ENCODE measurements at regions not wholly inside any gene's neighbourhood (a gene's known extent, or its start where the extent isn't known, plus 50 kb on each side); places are given as distances from the start of the nearest gene placed in this dataset.

GRCh38 chr16:85206472-85207356 lies 94.4 kb upstream of the CIBAR2 start:
- no peaks in the 10 kb centered on the region for H3F3A ChIP-seq (ENCODE audit: control insufficient read depth, insufficient read depth)
- H3K9me2 ChIP-seq (replicated peaks; ENCODE audit: control insufficient read depth, low read length) = no peaks in the 10 kb centered on the region
- no peaks in the 10 kb centered on the region for H3K4me1 ChIP-seq (ENCODE audit: control insufficient read depth, low read length)
- no peak overlapping the region for H3K4me3 ChIP-seq (ENCODE audit: low read length)
- H4K20me1 ChIP-seq (ENCODE audit: control insufficient read depth, insufficient read depth, low read depth, low read length) = no peaks in the 10 kb centered on the region
- H3K27me3 ChIP-seq (ENCODE audit: control insufficient read depth, low read length) = no peaks in the 10 kb centered on the region
- no peaks in the 10 kb centered on the region for H3K36me3 ChIP-seq (ENCODE audit: control insufficient read depth, low read length)
- H3K4me2 ChIP-seq (ENCODE audit: low read length) = no peak overlapping the region
- H3K27ac ChIP-seq (ENCODE audit: low read depth, low read length) = no peak overlapping the region
- TF ChIP-seq EZH2phosphoT487 (IDR thresholded peaks at IDR 0.05; ENCODE audit: borderline replicate concordance, low read length) (no peak), CTCF (IDR thresholded peaks at IDR 0.05; ENCODE audit: low read depth, low read length, poor library complexity, severe bottlenecking) (no peak)
- H3K79me2 ChIP-seq (ENCODE audit: control insufficient read depth, low read length) = no peaks in the 10 kb centered on the region
- H3K9me3 ChIP-seq (ENCODE audit: control insufficient read depth, insufficient read depth, low read length) = no peaks in the 10 kb centered on the region

GRCh38 chr16:85207357-85207921 lies 95.2 kb upstream of the CIBAR2 start:
- Histone ChIP-seq H3K4me1 (ENCODE audit: control insufficient read depth, low read length) (no peaks in the 10 kb centered on the region), H3K36me3 (ENCODE audit: control insufficient read depth, low read length) (no peaks in the 10 kb centered on the region), H3K9me2 (replicated peaks; ENCODE audit: control insufficient read depth, low read length) (no peaks in the 10 kb centered on the region), H3K4me2 (ENCODE audit: low read length) (no peak overlapping the region), H3K9me3 (ENCODE audit: control insufficient read depth, insufficient read depth, low read length) (no peaks in the 10 kb centered on the region), H3K27ac (ENCODE audit: low read depth, low read length) (no peak overlapping the region), H3K4me3 (ENCODE audit: low read length) (no peak overlapping the region), H3K79me2 (ENCODE audit: control insufficient read depth, low read length) (no peaks in the 10 kb centered on the region), H3F3A (ENCODE audit: control insufficient read depth, insufficient read depth) (no peaks in the 10 kb centered on the region), H4K20me1 (ENCODE audit: control insufficient read depth, insufficient read depth, low read depth, low read length) (no peaks in the 10 kb centered on the region), H3K27me3 (ENCODE audit: control insufficient read depth, low read length) (no peaks in the 10 kb centered on the region)
- no peak for TF ChIP-seq CTCF (IDR thresholded peaks at IDR 0.05; ENCODE audit: low read depth, low read length, poor library complexity, severe bottlenecking)
- no peak for TF ChIP-seq EZH2phosphoT487 (IDR thresholded peaks at IDR 0.05; ENCODE audit: borderline replicate concordance, low read length)

GRCh38 chr16:85208181-85208580 lies 95.9 kb upstream of the CIBAR2 start:
- Histone ChIP-seq H3K4me2 (ENCODE audit: low read length) (no peak overlapping the region), H3K36me3 (ENCODE audit: control insufficient read depth, low read length) (no peaks in the 10 kb centered on the region), H4K20me1 (ENCODE audit: control insufficient read depth, insufficient read depth, low read depth, low read length) (no peaks in the 10 kb centered on the region), H3F3A (ENCODE audit: control insufficient read depth, insufficient read depth) (no peaks in the 10 kb centered on the region), H3K27ac (ENCODE audit: low read depth, low read length) (no peak overlapping the region), H3K4me3 (ENCODE audit: low read length) (no peak overlapping the region), H3K79me2 (ENCODE audit: control insufficient read depth, low read length) (no peaks in the 10 kb centered on the region), H3K9me2 (replicated peaks; ENCODE audit: control insufficient read depth, low read length) (no peaks in the 10 kb centered on the region), H3K4me1 (ENCODE audit: control insufficient read depth, low read length) (no peaks in the 10 kb centered on the region), H3K27me3 (ENCODE audit: control insufficient read depth, low read length) (no peaks in the 10 kb centered on the region), H3K9me3 (ENCODE audit: control insufficient read depth, insufficient read depth, low read length) (no peaks in the 10 kb centered on the region)
- no peak for TF ChIP-seq EZH2phosphoT487 (IDR thresholded peaks at IDR 0.05; ENCODE audit: borderline replicate concordance, low read length)
- no peak for TF ChIP-seq CTCF (IDR thresholded peaks at IDR 0.05; ENCODE audit: low read depth, low read length, poor library complexity, severe bottlenecking)
